Peyer's patch (tissue), 4 donors: ENCODE measurements at regions not wholly inside any gene's neighbourhood (a gene's known extent, or its start where the extent isn't known, plus 50 kb on each side); places are given as distances from the start of the nearest gene placed in this dataset.

Source experiments
- DNase-seq, 3 donors: peaks; one replicate each; pipeline ENCODE4 v3.0.0-alpha.2; 2017 to 2019
- H3K27ac ChIP-seq, 4 donors: fragments of 200-600 bp; sonication (generic); one replicate each; pipeline ENCODE4 v1.5.1; 2016 to 2019
- H3K27me3 ChIP-seq, 2 donors: fragments of 200-600 bp; sonication (generic); one replicate each; pipeline ENCODE4 v1.5.1; 2019
- H3K36me3 ChIP-seq, 3 donors: fragments of 200-600 bp; sonication (generic); one replicate each; pipeline ENCODE4 v1.5.1; 2016 to 2019
- H3K4me1 ChIP-seq, 4 donors: fragments of 200-600 bp; sonication (generic); one replicate each; pipeline ENCODE4 v1.5.1; 2016 to 2019
- H3K4me3 ChIP-seq, 4 donors: fragments of 200-600 bp; sonication (generic); 1 replicate in 3 of 4; 2 replicates in 1 of 4; pipeline ENCODE4 v1.5.1; 2016 to 2019; ENCODE audit warnings: mild to moderate bottlenecking in 1 of 4
- H3K9me3 ChIP-seq, 4 donors: fragments of 200-600 bp; sonication (generic); one replicate each; pipeline ENCODE4 v1.5.1; 2016 to 2019; ENCODE audit warnings: mild to moderate bottlenecking in 1 of 4
- POLR2A ChIP-seq, 2 donors: fragments of 450-650 bp; IDR thresholded peaks; one replicate each; pipeline ENCODE4 v1.5.1; 2017; ENCODE audit warnings: antibody characterized with exemption in 2 of 2, mild to moderate bottlenecking in 2 of 2, moderate library complexity in 2 of 2
- TF ChIP-seq, protein P1 (sequence below), 6 experiments: fragments of 450-650 bp in 4 of 6; fragments of 200-600 bp in 2 of 6; sonication (generic) in 1 of 6; IDR thresholded peaks; one replicate each; pipeline ENCODE4 v1.5.1; 2017 to 2019; ENCODE audit warnings: antibody characterized with exemption in 6 of 6, mild to moderate bottlenecking in 3 of 6, moderate library complexity in 1 of 6

DNA sequence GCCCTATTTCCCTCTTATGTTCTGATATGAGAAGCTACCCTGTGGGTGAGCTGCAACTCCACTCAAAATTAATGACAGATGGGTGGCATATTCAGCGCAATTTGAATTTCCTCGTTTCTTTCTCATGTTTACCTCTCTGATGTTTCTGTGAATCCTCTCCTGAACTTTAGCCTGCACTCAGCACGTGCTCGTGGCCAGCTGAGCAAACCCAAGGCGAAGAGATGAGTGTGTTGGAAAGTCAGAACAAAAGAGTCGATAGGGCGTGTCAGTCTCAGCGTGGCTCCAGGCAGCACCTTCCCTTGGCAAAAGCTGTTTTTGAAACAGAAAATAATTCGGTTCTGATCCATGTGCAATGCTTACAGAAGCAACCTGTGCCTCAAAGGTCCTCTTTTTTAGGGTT, 226.1 kb upstream of the GMDS start:
- Histone ChIP-seq H3K9me3 (no peaks in the 10 kb centered on the region), H3K4me1 (no peaks in the 10 kb centered on the region), H3K4me3 (no peak overlapping the region), H3K27ac (no peak overlapping the region), H3K27me3 (peaks cover 0 to 5% of the 10 kb centered on the region in 2 donors), H3K36me3 (no peaks in the 10 kb centered on the region)
- no peak for DNase-seq
- TF ChIP-seq, protein P1, sequence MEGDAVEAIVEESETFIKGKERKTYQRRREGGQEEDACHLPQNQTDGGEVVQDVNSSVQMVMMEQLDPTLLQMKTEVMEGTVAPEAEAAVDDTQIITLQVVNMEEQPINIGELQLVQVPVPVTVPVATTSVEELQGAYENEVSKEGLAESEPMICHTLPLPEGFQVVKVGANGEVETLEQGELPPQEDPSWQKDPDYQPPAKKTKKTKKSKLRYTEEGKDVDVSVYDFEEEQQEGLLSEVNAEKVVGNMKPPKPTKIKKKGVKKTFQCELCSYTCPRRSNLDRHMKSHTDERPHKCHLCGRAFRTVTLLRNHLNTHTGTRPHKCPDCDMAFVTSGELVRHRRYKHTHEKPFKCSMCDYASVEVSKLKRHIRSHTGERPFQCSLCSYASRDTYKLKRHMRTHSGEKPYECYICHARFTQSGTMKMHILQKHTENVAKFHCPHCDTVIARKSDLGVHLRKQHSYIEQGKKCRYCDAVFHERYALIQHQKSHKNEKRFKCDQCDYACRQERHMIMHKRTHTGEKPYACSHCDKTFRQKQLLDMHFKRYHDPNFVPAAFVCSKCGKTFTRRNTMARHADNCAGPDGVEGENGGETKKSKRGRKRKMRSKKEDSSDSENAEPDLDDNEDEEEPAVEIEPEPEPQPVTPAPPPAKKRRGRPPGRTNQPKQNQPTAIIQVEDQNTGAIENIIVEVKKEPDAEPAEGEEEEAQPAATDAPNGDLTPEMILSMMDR (IDR thresholded peaks at IDR 0.05) = no peak
- TF ChIP-seq POLR2A (IDR thresholded peaks at IDR 0.05) = no peak

DNA sequence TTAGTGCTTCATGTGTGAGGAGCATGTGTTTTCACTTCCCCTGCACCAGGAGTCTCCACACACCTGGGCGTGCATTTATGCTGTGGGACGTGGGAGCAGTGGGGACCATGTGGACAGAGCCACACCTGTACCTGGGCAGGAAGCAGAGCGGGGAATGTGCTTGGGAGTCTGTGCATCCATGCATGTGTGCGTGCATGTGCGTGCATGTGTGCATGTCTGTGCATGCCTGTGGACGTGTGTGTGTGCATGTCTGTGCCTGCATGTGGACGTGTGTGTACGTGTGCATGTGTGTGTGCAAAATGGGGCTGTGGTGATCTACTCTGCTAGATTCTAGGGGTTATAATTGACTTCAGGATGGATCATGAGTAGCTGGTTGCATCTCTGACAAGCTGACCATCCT, 224.0 kb upstream of the GMDS start:
- H3K27me3 ChIP-seq = peaks cover 0 to 5% of the 10 kb centered on the region in 2 donors
- DNase-seq = no peak
- no peaks in the 10 kb centered on the region for H3K4me1 ChIP-seq
- no peak overlapping the region for H3K27ac ChIP-seq
- H3K36me3 ChIP-seq = no peaks in the 10 kb centered on the region
- TF ChIP-seq, protein P1 (IDR thresholded peaks at IDR 0.05) = no peak
- no peak for TF ChIP-seq POLR2A (IDR thresholded peaks at IDR 0.05)
- H3K4me3 ChIP-seq = no peak overlapping the region
- no peaks in the 10 kb centered on the region for H3K9me3 ChIP-seq

GRCh38 chr6:2468601-2468955, 223.2 kb upstream of the GMDS start:
- DNase-seq = no peak
- TF ChIP-seq, protein P1 (IDR thresholded peaks at IDR 0.05) = no peak
- TF ChIP-seq POLR2A (IDR thresholded peaks at IDR 0.05) = no peak
- Histone ChIP-seq H3K27ac (no peak overlapping the region), H3K36me3 (no peaks in the 10 kb centered on the region), H3K4me3 (no peak overlapping the region), H3K4me1 (no peaks in the 10 kb centered on the region), H3K27me3 (peaks cover 0 to 5% of the 10 kb centered on the region in 2 donors), H3K9me3 (no peaks in the 10 kb centered on the region)

GRCh38 chr6:2467929-2468600, 222.7 kb upstream of the GMDS start:
- Histone ChIP-seq H3K36me3 (no peaks in the 10 kb centered on the region), H3K9me3 (no peaks in the 10 kb centered on the region), H3K4me1 (no peaks in the 10 kb centered on the region), H3K27me3 (peaks cover 0 to 5% of the 10 kb centered on the region in 2 donors), H3K4me3 (no peak overlapping the region), H3K27ac (no peak overlapping the region)
- TF ChIP-seq, protein P1 (IDR thresholded peaks at IDR 0.05) = no peak
- TF ChIP-seq POLR2A (IDR thresholded peaks at IDR 0.05) = no peak
- DNase-seq = no peak

- Histone ChIP-seq H3K4me3 (no peak overlapping the region), H3K9me3 (no peaks in the 10 kb centered on the region), H3K4me1 (no peaks in the 10 kb centered on the region), H3K27me3 (peaks cover 0 to 5% of the 10 kb centered on the region in 2 donors), H3K27ac (no peak overlapping the region), H3K36me3 (no peaks in the 10 kb centered on the region)
- no peak for DNase-seq
- TF ChIP-seq, protein P1 (IDR thresholded peaks at IDR 0.05) = no peak
- TF ChIP-seq POLR2A (IDR thresholded peaks at IDR 0.05) = no peak
These were observed 219.9 kb upstream of the GMDS start for GRCh38 chr6:2465336-2465735.

DNA sequence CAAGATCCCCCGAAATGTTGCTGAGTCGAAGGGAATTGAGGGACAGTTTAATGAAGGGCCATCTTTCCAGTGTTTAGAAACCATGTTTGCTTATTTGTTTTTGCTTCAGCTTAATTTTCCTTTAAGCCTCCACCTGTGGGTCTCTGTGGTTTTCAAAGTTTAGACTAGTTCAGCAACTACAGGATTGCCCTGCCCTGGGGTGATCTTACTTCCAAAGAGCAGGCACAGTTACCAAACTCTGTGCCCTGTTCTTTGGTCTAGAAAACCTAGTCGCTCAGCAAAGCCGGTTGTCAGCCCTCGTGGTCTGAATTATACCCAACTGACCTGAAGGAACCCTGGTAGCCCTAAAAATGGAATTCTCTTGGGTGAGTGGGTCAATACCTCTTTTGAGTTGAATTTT, 219.2 kb upstream of the GMDS start:
- no peak for TF ChIP-seq POLR2A (IDR thresholded peaks at IDR 0.05)
- TF ChIP-seq, protein P1 (IDR thresholded peaks at IDR 0.05) = no peak

More for the DNA sequence above, 219.2 kb upstream of the GMDS start:
- no peak for DNase-seq
- Histone ChIP-seq H3K9me3 (no peaks in the 10 kb centered on the region), H3K27ac (no peak overlapping the region), H3K4me3 (no peak overlapping the region), H3K36me3 (no peaks in the 10 kb centered on the region), H3K27me3 (peaks cover 0 to 5% of the 10 kb centered on the region in 2 donors), H3K4me1 (no peaks in the 10 kb centered on the region)
